IMR-90 (cell line): ENCODE measurements at regions not wholly inside any gene's neighbourhood (a gene's known extent, or its start where the extent isn't known, plus 50 kb on each side); places are given as distances from the start of the nearest gene placed in this dataset.

Experiments
- ATAC-seq: fragments of 200-7000 bp; cut with Tn5 transposase; 2 replicates; pipeline ENCODE4 v1.9.1; 2020; ENCODE audit warnings: low read depth, mild to moderate bottlenecking, moderate library complexity
- BruUV-seq: library from RNA; stranded (reverse); fragments of 400-500 nt; replicated peaks from 2 replicates; lab custom pipeline; 2021; lab: Mats Ljungman, UMichigan
- CTCF ChIA-PET: fragments of 300-600 bp; formaldehyde crosslinking; extraction: SDS; loops from one replicate; lab custom pipeline; 2021; ENCODE audit warnings: antibody characterized with exemption; lab: Yijun Ruan, JAX
- POLR2A ChIA-PET: fragments of 300-600 bp; sonication (Branson Sonifier 250); formaldehyde crosslinking; loops from one replicate; lab custom pipeline; 2022; ENCODE audit warnings: antibody characterized with exemption; ENCODE audit not compliant: unreplicated experiment; lab: Charles Lee
- DNase-seq: peaks from one replicate; pipeline ENCODE4 v3.0.0; 2013
- H2AFZ ChIP-seq: replicated peaks from 2 replicates; pipeline ENCODE3; 2013; ENCODE audit warnings: low read length, mild to moderate bottlenecking; ENCODE audit not compliant: poor library complexity
- H2AK5ac ChIP-seq: 2 replicates; pipeline ENCODE4 v1.6.1; 2013; ENCODE audit warnings: low read depth, low read length, inconsistent platforms
- H2AK9ac ChIP-seq: replicated peaks from 2 replicates; pipeline ENCODE3; 2013; ENCODE audit warnings: mild to moderate bottlenecking, low read depth, low read length, moderate library complexity; ENCODE audit not compliant: poor library complexity
- H2BK120ac ChIP-seq: 2 replicates; pipeline ENCODE4 v1.6.1; 2013; ENCODE audit warnings: low read depth, low read length, inconsistent platforms
- H2BK15ac ChIP-seq: 3 replicates; pipeline ENCODE4 v1.6.1; 2013; ENCODE audit warnings: low read depth, low read length, inconsistent platforms
- H2BK20ac ChIP-seq: 2 replicates; pipeline ENCODE4 v1.6.1; 2013; ENCODE audit warnings: low read depth, mild to moderate bottlenecking, inconsistent platforms, low read length, moderate library complexity
- H2BK5ac ChIP-seq: 2 replicates; pipeline ENCODE4 v1.6.1; 2013; ENCODE audit warnings: mild to moderate bottlenecking, low read depth, low read length, inconsistent platforms; ENCODE audit not compliant: poor library complexity, severe bottlenecking
- H3K14ac ChIP-seq: replicated peaks from 2 replicates; pipeline ENCODE4 v1.6.1; 2013; ENCODE audit warnings: low read depth, low read length, inconsistent platforms
- H3K18ac ChIP-seq: 2 replicates; pipeline ENCODE4 v1.6.1; 2013; ENCODE audit warnings: low read depth, low read length, control low read depth
- H3K23ac ChIP-seq: 2 replicates; pipeline ENCODE4 v1.6.1; 2013; ENCODE audit warnings: low read depth, low read length, inconsistent platforms
- H3K27ac ChIP-seq: 2 replicates; pipeline ENCODE4 v1.5.1; 2013; ENCODE audit warnings: mild to moderate bottlenecking, control low read depth, low read length; ENCODE audit not compliant: insufficient read depth
- H3K27me3 ChIP-seq: 2 replicates; pipeline ENCODE4 v1.6.1; 2013; ENCODE audit warnings: low read length; ENCODE audit not compliant: control insufficient read depth, insufficient read depth
- H3K36me3 ChIP-seq: 2 replicates; pipeline ENCODE4 v1.6.1; 2013; ENCODE audit warnings: low read length, mixed read lengths; ENCODE audit not compliant: control insufficient read depth, insufficient read depth
- H3K4ac ChIP-seq: 2 replicates; pipeline ENCODE4 v1.6.1; 2013; ENCODE audit warnings: low read depth, low read length, inconsistent platforms
- H3K4me1 ChIP-seq: 2 replicates; pipeline ENCODE4 v1.6.1; 2013; ENCODE audit warnings: low read length, mixed read lengths; ENCODE audit not compliant: control insufficient read depth, insufficient read depth
- H3K4me2 ChIP-seq: 2 replicates; pipeline ENCODE4 v1.6.1; 2013; ENCODE audit warnings: low read depth, mild to moderate bottlenecking, control low read depth, low read length, moderate library complexity
- H3K4me3 ChIP-seq: 2 replicates; pipeline ENCODE4 v1.5.1; 2013; ENCODE audit warnings: low read depth, mild to moderate bottlenecking, control low read depth, low read length, moderate library complexity; ENCODE audit not compliant: insufficient read depth
- H3K56ac ChIP-seq: 2 replicates; pipeline ENCODE4 v1.6.1; 2013; ENCODE audit warnings: low read length, inconsistent platforms; ENCODE audit not compliant: insufficient read depth; ENCODE audit errors: extremely low read depth
- H3K79me1 ChIP-seq, 2 experiments: 2 replicates each; pipeline ENCODE4 v1.6.1; 2013; ENCODE audit warnings: low read length in 2 of 2, inconsistent platforms in 1 of 2, low read depth in 1 of 2
- H3K9ac ChIP-seq: 2 replicates; pipeline ENCODE4 v1.6.1; 2013; ENCODE audit warnings: low read depth, low read length, control low read depth
- H3K9me1 ChIP-seq: 2 replicates; pipeline ENCODE4 v1.6.1; 2013; ENCODE audit warnings: low read length, inconsistent platforms; ENCODE audit not compliant: insufficient read depth
- H3K9me3 ChIP-seq: 2 replicates; pipeline ENCODE4 v1.6.1; 2013; ENCODE audit warnings: low read length; ENCODE audit not compliant: control insufficient read depth, insufficient read depth
- H4K20me1 ChIP-seq: 2 replicates; pipeline ENCODE4 v1.6.1; 2013; ENCODE audit warnings: low read length, inconsistent platforms; ENCODE audit not compliant: insufficient read depth
- H4K5ac ChIP-seq: 2 replicates; pipeline ENCODE4 v1.6.1; 2013; ENCODE audit warnings: mild to moderate bottlenecking, low read depth, low read length, control low read depth
- H4K8ac ChIP-seq, 2 experiments: 2 replicates each; pipeline ENCODE4 v1.6.1; 2013; ENCODE audit warnings: low read depth in 2 of 2, low read length in 2 of 2, control low read depth in 1 of 2, inconsistent platforms in 1 of 2
- H4K91ac ChIP-seq: 2 replicates; pipeline ENCODE4 v1.6.1; 2013; ENCODE audit warnings: low read depth, low read length, inconsistent platforms; ENCODE audit not compliant: insufficient read depth
- BHLHE40 ChIP-seq: fragments of 150-350 bp; IDR thresholded peaks from 2 replicates; pipeline ENCODE4 v1.6.1; 2016; ENCODE audit warnings: mild to moderate bottlenecking, low read depth, low read length
- CEBPB ChIP-seq: IDR thresholded peaks from 2 replicates; pipeline ENCODE4 v1.6.1; 2012; ENCODE audit warnings: low read depth, low read length, improper control_type of control experiment
- CHD1 ChIP-seq: IDR thresholded peaks from 2 replicates; pipeline ENCODE4 v1.6.1; 2012; ENCODE audit warnings: low read depth, low read length, improper control_type of control experiment
- CTCF ChIP-seq: conservative IDR thresholded peaks from 2 replicates; pipeline ENCODE4 v1.5.1; 2012; ENCODE audit warnings: mild to moderate bottlenecking, low read depth, low read length, improper control_type of control experiment
- ELK1 ChIP-seq: fragments of 150-350 bp; IDR thresholded peaks from 2 replicates; pipeline ENCODE4 v1.6.1; 2016; ENCODE audit warnings: low read depth, mild to moderate bottlenecking, low read length, moderate library complexity, borderline replicate concordance
- FOS ChIP-seq: fragments of 150-350 bp; IDR thresholded peaks from 2 replicates; pipeline ENCODE4 v1.6.1; 2016; ENCODE audit warnings: low read depth, low read length
- MAFK ChIP-seq: IDR thresholded peaks from 2 replicates; pipeline ENCODE4 v1.6.1; 2012; ENCODE audit warnings: low read depth, low read length, improper control_type of control experiment
- MAZ ChIP-seq: IDR thresholded peaks from 2 replicates; pipeline ENCODE4 v1.6.1; 2012; ENCODE audit warnings: low read depth, mild to moderate bottlenecking, low read length, improper control_type of control experiment, moderate library complexity, borderline replicate concordance
- MXI1 ChIP-seq: IDR thresholded peaks from 2 replicates; pipeline ENCODE4 v1.6.1; 2012; ENCODE audit warnings: low read depth, mild to moderate bottlenecking, low read length, moderate library complexity, borderline replicate concordance
- NFE2L2 ChIP-seq: fragments of 150-350 bp; IDR thresholded peaks from 2 replicates; pipeline ENCODE4 v1.6.1; 2016; ENCODE audit warnings: low read depth, mild to moderate bottlenecking, low read length
- POLR2A ChIP-seq: IDR thresholded peaks from 2 replicates; pipeline ENCODE4 v1.6.1; 2012; ENCODE audit warnings: mild to moderate bottlenecking, low read depth, low read length
- RAD21 ChIP-seq: IDR thresholded peaks from 2 replicates; pipeline ENCODE4 v1.6.1; 2012; ENCODE audit warnings: low read length, improper control_type of control experiment
- RCOR1 ChIP-seq: IDR thresholded peaks from 2 replicates; pipeline ENCODE4 v1.6.1; 2012; ENCODE audit warnings: mild to moderate bottlenecking, low read length, improper control_type of control experiment; ENCODE audit not compliant: insufficient replicate concordance
- RFX5 ChIP-seq: IDR thresholded peaks from 2 replicates; pipeline ENCODE4 v1.8.0; 2012; ENCODE audit warnings: low read depth, mild to moderate bottlenecking, low read length, moderate library complexity
- SMC3 ChIP-seq: fragments of 150-350 bp; IDR thresholded peaks from 2 replicates; pipeline ENCODE4 v1.6.1; 2016; ENCODE audit warnings: low read depth, mild to moderate bottlenecking, antibody characterized with exemption, low read length, moderate library complexity
- WGBS, 2 experiments: methylation state at CpG; one replicate each; pipeline versions ENCODE4 v1.1.5 to v1.1.7; 2013; ENCODE audit warnings: missing lambda C conversion rate in 2 of 2; ENCODE audit not compliant: insufficient read length in 1 of 2; ENCODE audit errors: extremely low coverage in 2 of 2; 5-methylcytosine and 5-hydroxymethylcytosine counted together
- dilution Hi-C: fragments of 300-500 bp; cut with HindIII; formaldehyde crosslinking; loops from one replicate; pipeline ENCODE4 v1.14.3; 2018; ENCODE audit warnings: low sequenced_read_pairs; ENCODE audit not compliant: unreplicated experiment
- in situ Hi-C: fragments of 300-500 bp; cut with MboI; formaldehyde crosslinking; loops from 3 replicates; pipeline ENCODE4 v1.14.3; 2019; ENCODE audit warnings: low sequenced_read_pairs, inconsistent platforms, mixed read lengths
- intact Hi-C: fragments of 100-400 bp; cut with micrococcal nuclease; formaldehyde crosslinking; loops from 2 replicates; pipeline ENCODE4 v1.10.0; 2022

GRCh38 chr20:12906361-12906760 lies 102.4 kb upstream of the SPTLC3 start:
- ChIA-PET CTCF (no interaction called here), POLR2A (no interaction called here)
- Histone ChIP-seq H3K4ac (no peak overlapping the region), H3K18ac (no peak overlapping the region), H3K4me2 (no peak overlapping the region), H4K5ac (no peak overlapping the region), H3K9me1 (no peaks in the 10 kb centered on the region), H3K23ac (no peak overlapping the region), H3K9me3 (no peaks in the 10 kb centered on the region), H2BK20ac (no peak overlapping the region), H3K4me3 (no peak overlapping the region), H3K9ac (no peak overlapping the region), H2BK5ac (no peak overlapping the region), H2AK5ac (no peak overlapping the region), H4K8ac (no peak overlapping the region), H3K14ac (no peak overlapping the region), H2AFZ (no peak overlapping the region), H3K27ac (no peak overlapping the region), H3K27me3 (no peaks in the 10 kb centered on the region; the same call in 1 of the 2 replicates), H3K56ac (no peak overlapping the region), H3K4me1 (no peaks in the 10 kb centered on the region), H4K91ac (no peak overlapping the region), H3K79me1 (no peaks in the 10 kb centered on the region), H3K36me3 (no peaks in the 10 kb centered on the region), H2BK120ac (no peak overlapping the region), H2AK9ac (no peak overlapping the region), H4K20me1 (no peaks in the 10 kb centered on the region), H2BK15ac (no peak overlapping the region)
- BruUV-seq: no TSS peak
- dilution Hi-C loops: no loop called here
- ATAC-seq: no peak
- DNase-seq: no peak
- no peak for TF ChIP-seq RFX5
- no peak for TF ChIP-seq MAZ
- TF ChIP-seq CTCF: no peak
- no peak for TF ChIP-seq RAD21
- no peak for TF ChIP-seq FOS
- TF ChIP-seq CHD1: no peak
- no peak for TF ChIP-seq POLR2A
- TF ChIP-seq CEBPB: no peak
- no peak for TF ChIP-seq BHLHE40
- TF ChIP-seq SMC3: no peak
- no peak for TF ChIP-seq RCOR1
- no peak for TF ChIP-seq MAFK
- TF ChIP-seq NFE2L2: no peak
- TF ChIP-seq ELK1: no peak
- TF ChIP-seq MXI1: no peak
- in situ Hi-C loops: no loop called here
- intact Hi-C loops: no loop called here
- WGBS, 2 experiments: no CpG with 5 or more reads among the region's 2 CpGs
